ENCODE measurements at regions not wholly inside any gene's neighbourhood (a gene's known extent, or its start where the extent isn't known, plus 50 kb on each side); places are given as distances from the start of the nearest gene placed in this dataset.

- no peak for TF ChIP-seq CTCF (IDR thresholded peaks at IDR 0.05)
- TF ChIP-seq POLR2A (IDR thresholded peaks at IDR 0.05): no peak
- no peak for TF ChIP-seq POLR2AphosphoS5 (IDR thresholded peaks at IDR 0.05)
Observed at GRCh38 chr3:145024700-145025099, 1053.1 kb downstream of the DIPK2A start.

All from breast epithelium (tissue), 3 donors.